OCI-LY7 (cell line): ENCODE measurements at regions not wholly inside any gene's neighbourhood (a gene's known extent, or its start where the extent isn't known, plus 50 kb on each side); places are given as distances from the start of the nearest gene placed in this dataset.

Source experiments
- BruUV-seq: library from RNA; stranded (reverse); fragments of 400-500 nt; replicated peaks from 2 replicates; lab custom pipeline; 2021; lab: Mats Ljungman, UMichigan
- CTCF ChIA-PET: fragments of 300-600 bp; sonication (Branson Sonifier 250); formaldehyde crosslinking; loops from one replicate; lab custom pipeline; 2022; ENCODE audit warnings: antibody characterized with exemption; ENCODE audit not compliant: unreplicated experiment; lab: Charles Lee
- POLR2A ChIA-PET: fragments of 300-600 bp; sonication (Branson Sonifier 250); formaldehyde crosslinking; loops from one replicate; lab custom pipeline; 2022; ENCODE audit warnings: antibody characterized with exemption; lab: Charles Lee
- DNase-seq: peaks from one replicate; pipeline ENCODE4 v3.0.0-alpha.2; 2015; ENCODE audit warnings: low spot score
- H2AFZ ChIP-seq: fragments of 200-600 bp; sonication (generic), shearing (Covaris generic); 2 replicates; pipeline ENCODE4 v1.6.1; 2014; ENCODE audit warnings: mild to moderate bottlenecking, antibody characterized with exemption, low read length, moderate library complexity
- H3K27ac ChIP-seq: fragments of 200-600 bp; sonication (generic); 2 replicates; pipeline ENCODE4 v1.5.1; 2014; ENCODE audit warnings: mixed run types, low read depth, mild to moderate bottlenecking, moderate library complexity, low read length, inconsistent platforms; ENCODE audit not compliant: poor library complexity, severe bottlenecking
- H3K36me3 ChIP-seq: fragments of 200-600 bp; sonication (generic); 2 replicates; pipeline ENCODE4 v1.6.1; 2014; ENCODE audit warnings: mild to moderate bottlenecking, antibody characterized with exemption, low read length, moderate library complexity, mixed read lengths; ENCODE audit not compliant: insufficient read depth
- H3K4me1 ChIP-seq: fragments of 200-600 bp; sonication (generic); 2 replicates; pipeline ENCODE4 v1.5.1; 2014; ENCODE audit warnings: mild to moderate bottlenecking, low read length; ENCODE audit not compliant: insufficient read depth, poor library complexity, severe bottlenecking
- H3K4me2 ChIP-seq: fragments of 200-600 bp; sonication (generic); 2 replicates; pipeline ENCODE4 v1.6.1; 2014; ENCODE audit warnings: mild to moderate bottlenecking, low read length
- H3K4me3 ChIP-seq: fragments of 200-600 bp; sonication (generic); 2 replicates; pipeline ENCODE4 v1.5.1; 2014; ENCODE audit warnings: mild to moderate bottlenecking, low read depth, low read length; ENCODE audit not compliant: poor library complexity, severe bottlenecking
- H3K79me2 ChIP-seq: fragments of 200-600 bp; sonication (generic); 2 replicates; pipeline ENCODE4 v1.6.1; 2016; ENCODE audit warnings: low read depth, mild to moderate bottlenecking, low read length, moderate library complexity, mixed read lengths; ENCODE audit not compliant: insufficient read depth
- H3K9me2 ChIP-seq: fragments of 200-600 bp; sonication (generic); 2 replicates; pipeline ENCODE4 v1.6.1; 2016; ENCODE audit warnings: mild to moderate bottlenecking, low read length, mixed read lengths; ENCODE audit not compliant: insufficient read depth
- H3K9me3 ChIP-seq: fragments of 200-600 bp; sonication (generic); 2 replicates; pipeline ENCODE4 v1.6.1; 2014; ENCODE audit warnings: mild to moderate bottlenecking, mixed run types, low read length, mixed read lengths
- H4K20me1 ChIP-seq: fragments of 200-600 bp; sonication (generic); 2 replicates; pipeline ENCODE4 v1.6.1; 2014; ENCODE audit warnings: mild to moderate bottlenecking, antibody characterized with exemption, low read length, moderate library complexity, mixed read lengths; ENCODE audit not compliant: insufficient read depth
- CTCF ChIP-seq: fragments of 200-600 bp; sonication (generic); conservative IDR thresholded peaks from 2 replicates; pipeline ENCODE4 v1.5.1; 2014; ENCODE audit warnings: mild to moderate bottlenecking, antibody characterized with exemption, low read length, moderate library complexity, mixed read lengths
- EZH2phosphoT487 ChIP-seq: fragments of 200-600 bp; sonication (generic); IDR thresholded peaks from 2 replicates; pipeline ENCODE4 v1.6.1; 2018; ENCODE audit warnings: low read depth, borderline replicate concordance, mild to moderate bottlenecking, mixed run types, antibody characterized with exemption, low read length, moderate library complexity, mixed read lengths
- intact Hi-C: fragments of 100-400 bp; cut with micrococcal nuclease; formaldehyde crosslinking; loops from one replicate; pipeline ENCODE4 v1.10.0; 2022; ENCODE audit not compliant: unreplicated experiment

GRCh38 chr18:55794288-55795052 is 206.5 kb upstream of the TCF4 start:
- Histone ChIP-seq H3K36me3 (no peaks in the 10 kb centered on the region), H3K4me3 (no peak overlapping the region), H3K27ac (no peak overlapping the region), H3K4me1 (no peaks in the 10 kb centered on the region), H3K4me2 (no peak overlapping the region), H3K9me2 (no peaks in the 10 kb centered on the region), H3K9me3 (no peaks in the 10 kb centered on the region), H2AFZ (no peak overlapping the region), H3K79me2 (no peaks in the 10 kb centered on the region), H4K20me1 (no peaks in the 10 kb centered on the region)
- no peak for DNase-seq
- CTCF ChIA-PET: no interaction called here
- BruUV-seq: no TSS peak
- TF ChIP-seq CTCF (no peak), EZH2phosphoT487 (no peak)
- intact Hi-C loops: no loop called here
- POLR2A ChIA-PET: no interaction called here

GRCh38 chr18:55790296-55790695 is 202.3 kb upstream of the TCF4 start:
- Histone ChIP-seq H3K79me2 (no peaks in the 10 kb centered on the region), H4K20me1 (no peaks in the 10 kb centered on the region), H3K4me3 (no peak overlapping the region), H3K36me3 (no peaks in the 10 kb centered on the region), H3K4me1 (no peaks in the 10 kb centered on the region), H3K9me2 (no peaks in the 10 kb centered on the region), H3K27ac (no peak overlapping the region), H2AFZ (no peak overlapping the region), H3K4me2 (no peak overlapping the region), H3K9me3 (no peaks in the 10 kb centered on the region)
- DNase-seq: no peak
- TF ChIP-seq EZH2phosphoT487: no peak
- TF ChIP-seq CTCF: no peak
- CTCF ChIA-PET: no interaction called here
- POLR2A ChIA-PET: no interaction called here
- no TSS peak for BruUV-seq
- intact Hi-C loops: no loop called here

- POLR2A ChIA-PET: no interaction called here
- DNase-seq: no peak
- H3K27ac ChIP-seq: no peak overlapping the region
Measured at GRCh38 chr18:55787536-55788073, 199.6 kb upstream of the TCF4 start.

More at GRCh38 chr18:55787536-55788073, 199.6 kb upstream of the TCF4 start:
- H4K20me1 ChIP-seq: no peaks in the 10 kb centered on the region
- no peak overlapping the region for H3K4me3 ChIP-seq
- intact Hi-C loops: no loop called here
- no peaks in the 10 kb centered on the region for H3K4me1 ChIP-seq
- CTCF ChIA-PET: no interaction called here
- no TSS peak for BruUV-seq
- no peaks in the 10 kb centered on the region for H3K79me2 ChIP-seq
- no peak for TF ChIP-seq CTCF
- TF ChIP-seq EZH2phosphoT487: no peak
- no peaks in the 10 kb centered on the region for H3K36me3 ChIP-seq
- no peaks in the 10 kb centered on the region for H3K9me3 ChIP-seq
- no peak overlapping the region for H2AFZ ChIP-seq
- H3K9me2 ChIP-seq: no peaks in the 10 kb centered on the region
- H3K4me2 ChIP-seq: no peak overlapping the region
